ENCODE measurements at regions not wholly inside any gene's neighbourhood (a gene's known extent, or its start where the extent isn't known, plus 50 kb on each side); places are given as distances from the start of the nearest gene placed in this dataset.

DNA sequence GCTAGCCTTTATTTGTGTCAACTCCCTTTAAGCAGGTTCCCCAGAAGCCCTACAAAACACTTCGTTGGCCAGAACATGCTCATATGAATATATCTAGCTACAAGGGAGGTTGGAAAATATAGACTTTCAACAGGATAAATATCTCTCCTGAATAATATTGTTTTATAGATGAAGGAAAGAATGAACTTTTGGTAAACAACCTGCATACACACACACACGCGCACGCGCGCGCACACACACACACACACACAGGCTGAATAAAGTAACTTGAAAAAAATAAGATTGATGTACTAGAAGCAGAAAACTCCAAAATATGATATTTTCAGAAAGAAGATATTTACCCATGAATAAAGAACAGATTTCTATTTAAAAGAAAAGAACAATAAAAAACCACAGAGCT is 72.4 kb upstream of the GADL1 start:
- Mint-ChIP-seq H3K36me3 (ENCODE audit: low read depth, unreplicated experiment) (no peaks in the 10 kb centered on the region), H3K4me1 (ENCODE audit: low read depth, unreplicated experiment) (peaks cover 4% of the 10 kb centered on the region), H3K9me3 (ENCODE audit: unreplicated experiment) (peaks cover 6% of the 10 kb centered on the region), H3K27ac (ENCODE audit: unreplicated experiment) (no peak overlapping the region), H3K27me3 (ENCODE audit: low read depth, unreplicated experiment) (peaks cover 3% of the 10 kb centered on the region), H3K4me3 (ENCODE audit: unreplicated experiment) (no peak overlapping the region)
- no peaks in the 10 kb centered on the region for H3K79me2 ChIP-seq (ENCODE audit: insufficient read depth, low read length)
- H3K9me3 ChIP-seq (ENCODE audit: insufficient read depth, low read depth, low read length) = no peaks in the 10 kb centered on the region
- FAIRE-seq = no peak
- no peak overlapping the region for H3K4me2 ChIP-seq (ENCODE audit: low read length)
- H3K9ac ChIP-seq (ENCODE audit: low read length) = no peak overlapping the region
- no peaks in the 10 kb centered on the region for H3K4me1 ChIP-seq (ENCODE audit: insufficient read depth, low read length)
- no peaks in the 10 kb centered on the region for H4K20me1 ChIP-seq (ENCODE audit: insufficient read depth, low read length)
- H3K36me3 ChIP-seq (ENCODE audit: insufficient read depth, low read length) = no peaks in the 10 kb centered on the region
- H3K27me3 ChIP-seq (ENCODE audit: insufficient read depth, low read length) = no peaks in the 10 kb centered on the region
- no peak overlapping the region for H2AFZ ChIP-seq (ENCODE audit: low read depth, low read length)
- no peak for DNase-seq (ENCODE audit: low read depth)
- TF ChIP-seq, protein P1, sequence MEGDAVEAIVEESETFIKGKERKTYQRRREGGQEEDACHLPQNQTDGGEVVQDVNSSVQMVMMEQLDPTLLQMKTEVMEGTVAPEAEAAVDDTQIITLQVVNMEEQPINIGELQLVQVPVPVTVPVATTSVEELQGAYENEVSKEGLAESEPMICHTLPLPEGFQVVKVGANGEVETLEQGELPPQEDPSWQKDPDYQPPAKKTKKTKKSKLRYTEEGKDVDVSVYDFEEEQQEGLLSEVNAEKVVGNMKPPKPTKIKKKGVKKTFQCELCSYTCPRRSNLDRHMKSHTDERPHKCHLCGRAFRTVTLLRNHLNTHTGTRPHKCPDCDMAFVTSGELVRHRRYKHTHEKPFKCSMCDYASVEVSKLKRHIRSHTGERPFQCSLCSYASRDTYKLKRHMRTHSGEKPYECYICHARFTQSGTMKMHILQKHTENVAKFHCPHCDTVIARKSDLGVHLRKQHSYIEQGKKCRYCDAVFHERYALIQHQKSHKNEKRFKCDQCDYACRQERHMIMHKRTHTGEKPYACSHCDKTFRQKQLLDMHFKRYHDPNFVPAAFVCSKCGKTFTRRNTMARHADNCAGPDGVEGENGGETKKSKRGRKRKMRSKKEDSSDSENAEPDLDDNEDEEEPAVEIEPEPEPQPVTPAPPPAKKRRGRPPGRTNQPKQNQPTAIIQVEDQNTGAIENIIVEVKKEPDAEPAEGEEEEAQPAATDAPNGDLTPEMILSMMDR (IDR thresholded peaks at IDR 0.05; ENCODE audit: insufficient read depth, low read depth, low read length) = no peak
- TF ChIP-seq EZH2 (IDR thresholded peaks at IDR 0.05; ENCODE audit: insufficient read depth, low read length) = no peak
- H3K27ac ChIP-seq (ENCODE audit: low read depth, low read length) = no peak overlapping the region
- no peak overlapping the region for H3K4me3 ChIP-seq (ENCODE audit: insufficient read depth, low read depth, low read length)

DNA sequence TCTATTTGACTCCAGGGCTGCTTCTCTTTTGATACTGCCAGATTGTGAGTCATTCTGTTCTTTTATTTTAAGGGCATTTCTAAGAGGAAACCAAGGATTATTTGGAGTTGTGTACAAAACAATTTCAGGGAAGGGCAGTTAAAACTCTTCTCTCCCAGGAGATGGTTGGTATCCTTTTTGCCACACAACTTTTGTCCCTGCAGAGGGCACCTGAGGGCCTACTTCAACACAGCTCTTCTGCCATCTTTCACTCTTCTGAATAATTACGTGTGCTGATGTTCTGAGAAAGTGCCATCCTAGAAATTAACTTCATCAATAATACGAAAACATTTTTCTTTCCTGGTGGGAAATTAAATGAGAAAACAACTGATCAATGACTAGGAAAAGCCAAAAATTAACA is 75.7 kb upstream of the GADL1 start:
- Histone ChIP-seq H3K36me3 (ENCODE audit: insufficient read depth, low read length) (no peaks in the 10 kb centered on the region), H3K4me3 (ENCODE audit: insufficient read depth, low read depth, low read length) (no peak overlapping the region), H3K9ac (ENCODE audit: low read length) (no peak overlapping the region), H3K79me2 (ENCODE audit: insufficient read depth, low read length) (no peaks in the 10 kb centered on the region), H2AFZ (ENCODE audit: low read depth, low read length) (no peak overlapping the region), H3K4me1 (ENCODE audit: insufficient read depth, low read length) (no peaks in the 10 kb centered on the region), H3K27me3 (ENCODE audit: insufficient read depth, low read length) (no peaks in the 10 kb centered on the region), H3K4me2 (ENCODE audit: low read length) (no peak overlapping the region), H4K20me1 (ENCODE audit: insufficient read depth, low read length) (no peaks in the 10 kb centered on the region), H3K27ac (ENCODE audit: low read depth, low read length) (no peak overlapping the region), H3K9me3 (ENCODE audit: insufficient read depth, low read depth, low read length) (no peaks in the 10 kb centered on the region)
- FAIRE-seq (no peak), DNase-seq (ENCODE audit: low read depth) (no peak)
- Mint-ChIP-seq H3K27ac (ENCODE audit: unreplicated experiment) (no peak overlapping the region), H3K27me3 (ENCODE audit: low read depth, unreplicated experiment) (peaks cover 3% of the 10 kb centered on the region), H3K4me1 (ENCODE audit: low read depth, unreplicated experiment) (no peaks in the 10 kb centered on the region), H3K9me3 (ENCODE audit: unreplicated experiment) (no peaks in the 10 kb centered on the region), H3K4me3 (ENCODE audit: unreplicated experiment) (no peak overlapping the region), H3K36me3 (ENCODE audit: low read depth, unreplicated experiment) (no peaks in the 10 kb centered on the region)
- no peak for TF ChIP-seq EZH2 (IDR thresholded peaks at IDR 0.05; ENCODE audit: insufficient read depth, low read length)
- TF ChIP-seq, protein P1 (IDR thresholded peaks at IDR 0.05; ENCODE audit: insufficient read depth, low read depth, low read length) = peak; percentile 8

- Mint-ChIP-seq H3K9me3 (ENCODE audit: unreplicated experiment) (no peaks in the 10 kb centered on the region), H3K4me1 (ENCODE audit: low read depth, unreplicated experiment) (no peaks in the 10 kb centered on the region), H3K36me3 (ENCODE audit: low read depth, unreplicated experiment) (no peaks in the 10 kb centered on the region), H3K27me3 (ENCODE audit: low read depth, unreplicated experiment) (no peaks in the 10 kb centered on the region), H3K4me3 (ENCODE audit: unreplicated experiment) (no peak overlapping the region), H3K27ac (ENCODE audit: unreplicated experiment) (no peak overlapping the region)
- FAIRE-seq (no peak), DNase-seq (ENCODE audit: low read depth) (no peak)
- no peak overlapping the region for H3K27ac ChIP-seq (ENCODE audit: low read depth, low read length)
- H3K36me3 ChIP-seq (ENCODE audit: insufficient read depth, low read length) = no peaks in the 10 kb centered on the region
- no peaks in the 10 kb centered on the region for H3K79me2 ChIP-seq (ENCODE audit: insufficient read depth, low read length)
- no peak overlapping the region for H3K9ac ChIP-seq (ENCODE audit: low read length)
- H3K4me2 ChIP-seq (ENCODE audit: low read length) = no peak overlapping the region
- no peaks in the 10 kb centered on the region for H4K20me1 ChIP-seq (ENCODE audit: insufficient read depth, low read length)
- TF ChIP-seq, protein P1 (IDR thresholded peaks at IDR 0.05; ENCODE audit: insufficient read depth, low read depth, low read length) = no peak
- no peak for TF ChIP-seq EZH2 (IDR thresholded peaks at IDR 0.05; ENCODE audit: insufficient read depth, low read length)
- no peak overlapping the region for H2AFZ ChIP-seq (ENCODE audit: low read depth, low read length)
- no peaks in the 10 kb centered on the region for H3K4me1 ChIP-seq (ENCODE audit: insufficient read depth, low read length)
- no peaks in the 10 kb centered on the region for H3K27me3 ChIP-seq (ENCODE audit: insufficient read depth, low read length)
- no peaks in the 10 kb centered on the region for H3K9me3 ChIP-seq (ENCODE audit: insufficient read depth, low read depth, low read length)
- no peak overlapping the region for H3K4me3 ChIP-seq (ENCODE audit: insufficient read depth, low read depth, low read length)
These were observed 78.0 kb upstream of the GADL1 start for GRCh38 chr3:30972449-30972848.
